NB4 (cell line): ENCODE measurements at regions not wholly inside any gene's neighbourhood (a gene's known extent, or its start where the extent isn't known, plus 50 kb on each side); places are given as distances from the start of the nearest gene placed in this dataset.

ENCODE experiments used
- DNase-seq: peaks from one replicate; pipeline ENCODE4 v3.0.0; 2010; ENCODE audit warnings: low read depth
- H3K4me3 ChIP-seq: one replicate; pipeline ENCODE4 v1.5.1; 2011; ENCODE audit warnings: mild to moderate bottlenecking, low read depth, low read length, moderate library complexity
- MYC ChIP-seq: IDR thresholded peaks from 2 replicates; pipeline ENCODE4 v1.6.1; 2011; ENCODE audit warnings: low read depth, low read length
- POLR2A ChIP-seq: IDR thresholded peaks from 2 replicates; pipeline ENCODE4 v1.6.1; 2011; ENCODE audit warnings: mild to moderate bottlenecking; ENCODE audit not compliant: insufficient read length; ENCODE audit errors: extremely low read depth
- TF ChIP-seq, protein P1 (sequence below): IDR thresholded peaks from one replicate; pipeline ENCODE4 v1.5.1; 2012; ENCODE audit warnings: low read depth, low read length
- TF ChIP-seq, protein P2 (sequence below): IDR thresholded peaks from 2 replicates; pipeline ENCODE4 v1.6.1; 2011; ENCODE audit warnings: low read depth, low read length

DNA sequence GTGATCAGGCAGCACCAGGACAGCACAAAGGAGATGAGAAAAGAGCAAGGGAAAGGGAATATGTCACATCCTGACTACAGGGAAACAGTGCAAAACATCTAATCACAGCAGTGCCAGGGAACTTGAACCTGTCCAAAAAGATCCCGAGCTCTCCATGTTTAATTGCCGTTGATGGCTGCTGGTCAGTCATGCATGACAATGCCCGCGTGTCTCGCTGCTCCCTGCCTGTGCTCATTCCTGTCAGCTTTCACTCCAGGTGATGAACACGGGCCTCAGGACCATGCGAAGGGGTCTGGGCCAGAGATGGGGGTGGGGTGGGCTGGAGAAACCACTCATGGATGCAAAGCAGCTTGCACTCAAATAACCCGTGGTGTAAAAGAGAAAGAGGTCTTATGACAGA, 287.0 kb downstream of the GPATCH2 start:
- TF ChIP-seq, protein P1, sequence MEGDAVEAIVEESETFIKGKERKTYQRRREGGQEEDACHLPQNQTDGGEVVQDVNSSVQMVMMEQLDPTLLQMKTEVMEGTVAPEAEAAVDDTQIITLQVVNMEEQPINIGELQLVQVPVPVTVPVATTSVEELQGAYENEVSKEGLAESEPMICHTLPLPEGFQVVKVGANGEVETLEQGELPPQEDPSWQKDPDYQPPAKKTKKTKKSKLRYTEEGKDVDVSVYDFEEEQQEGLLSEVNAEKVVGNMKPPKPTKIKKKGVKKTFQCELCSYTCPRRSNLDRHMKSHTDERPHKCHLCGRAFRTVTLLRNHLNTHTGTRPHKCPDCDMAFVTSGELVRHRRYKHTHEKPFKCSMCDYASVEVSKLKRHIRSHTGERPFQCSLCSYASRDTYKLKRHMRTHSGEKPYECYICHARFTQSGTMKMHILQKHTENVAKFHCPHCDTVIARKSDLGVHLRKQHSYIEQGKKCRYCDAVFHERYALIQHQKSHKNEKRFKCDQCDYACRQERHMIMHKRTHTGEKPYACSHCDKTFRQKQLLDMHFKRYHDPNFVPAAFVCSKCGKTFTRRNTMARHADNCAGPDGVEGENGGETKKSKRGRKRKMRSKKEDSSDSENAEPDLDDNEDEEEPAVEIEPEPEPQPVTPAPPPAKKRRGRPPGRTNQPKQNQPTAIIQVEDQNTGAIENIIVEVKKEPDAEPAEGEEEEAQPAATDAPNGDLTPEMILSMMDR = no peak
- no peak for TF ChIP-seq POLR2A
- no peak for TF ChIP-seq MYC
- TF ChIP-seq, protein P2, sequence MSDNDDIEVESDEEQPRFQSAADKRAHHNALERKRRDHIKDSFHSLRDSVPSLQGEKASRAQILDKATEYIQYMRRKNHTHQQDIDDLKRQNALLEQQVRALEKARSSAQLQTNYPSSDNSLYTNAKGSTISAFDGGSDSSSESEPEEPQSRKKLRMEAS = no peak
- no peak for DNase-seq
- no peak overlapping the region for H3K4me3 ChIP-seq

DNA sequence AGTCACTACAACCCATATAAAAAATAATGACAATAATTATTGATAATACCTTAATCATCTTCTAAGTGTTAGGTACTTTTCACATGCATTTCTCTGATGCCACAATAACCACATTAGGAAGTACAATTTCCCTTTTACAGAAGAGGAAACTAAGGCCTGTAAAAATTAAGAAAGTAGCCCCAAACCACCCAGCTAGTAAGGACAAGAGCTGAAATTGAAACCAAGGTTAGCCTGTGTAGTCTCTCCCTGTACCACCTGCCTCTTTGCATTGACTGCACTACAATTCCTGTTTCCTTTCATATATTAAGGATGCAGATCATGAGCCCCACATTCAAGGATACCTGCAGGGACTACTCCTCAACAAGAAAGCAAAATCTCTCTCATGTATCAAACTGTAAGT, 288.8 kb downstream of the GPATCH2 start:
- no peak for DNase-seq
- TF ChIP-seq MYC (no peak), POLR2A (no peak)
- TF ChIP-seq, protein P2 = no peak
- TF ChIP-seq, protein P1 = no peak
- no peak overlapping the region for H3K4me3 ChIP-seq

DNA sequence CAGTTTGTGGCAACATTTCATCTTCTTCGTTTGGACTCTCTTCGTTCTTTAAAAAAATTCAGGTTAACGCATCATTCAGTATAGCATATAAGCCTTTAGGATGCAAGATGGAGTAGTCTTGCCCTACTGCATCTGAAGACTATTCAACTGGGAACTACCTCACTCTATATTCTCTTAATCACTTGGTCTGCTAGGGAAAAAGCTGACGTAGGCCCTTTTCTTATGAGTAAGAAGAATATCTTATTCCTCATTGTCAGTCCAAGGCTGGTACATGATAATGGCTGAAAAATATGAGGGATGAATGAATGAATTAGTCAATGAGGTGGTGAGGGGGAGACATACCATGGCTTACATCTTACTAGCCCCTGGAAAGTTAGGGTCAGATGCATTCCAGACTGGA, 294.2 kb downstream of the GPATCH2 start:
- no peak overlapping the region for H3K4me3 ChIP-seq
- no peak for DNase-seq
- TF ChIP-seq, protein P1 = no peak
- TF ChIP-seq, protein P2 = no peak
- TF ChIP-seq MYC (no peak), POLR2A (no peak)

DNA sequence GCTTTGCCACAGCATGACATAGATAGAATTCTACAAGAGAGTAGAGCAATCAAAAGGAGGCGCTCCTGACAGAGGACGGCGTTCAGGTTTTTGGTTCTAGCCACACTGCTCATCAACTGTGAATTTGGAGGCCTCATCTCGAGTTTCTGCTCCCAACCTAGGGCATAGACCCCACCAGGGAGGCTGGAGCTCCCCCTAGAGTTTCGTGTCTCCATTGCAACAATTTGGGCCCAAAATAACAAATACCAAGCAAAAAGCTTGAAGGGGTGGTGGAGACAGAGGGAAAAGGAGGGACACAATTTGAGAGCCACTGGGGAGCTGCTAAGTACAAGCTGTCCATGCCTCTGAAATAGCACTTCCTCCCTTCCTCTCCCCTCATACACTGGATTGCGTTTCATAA, 297.0 kb downstream of the GPATCH2 start:
- DNase-seq = peak; percentile 39
- TF ChIP-seq, protein P2 = no peak
- TF ChIP-seq, protein P1 = peak; percentile 61

DNA sequence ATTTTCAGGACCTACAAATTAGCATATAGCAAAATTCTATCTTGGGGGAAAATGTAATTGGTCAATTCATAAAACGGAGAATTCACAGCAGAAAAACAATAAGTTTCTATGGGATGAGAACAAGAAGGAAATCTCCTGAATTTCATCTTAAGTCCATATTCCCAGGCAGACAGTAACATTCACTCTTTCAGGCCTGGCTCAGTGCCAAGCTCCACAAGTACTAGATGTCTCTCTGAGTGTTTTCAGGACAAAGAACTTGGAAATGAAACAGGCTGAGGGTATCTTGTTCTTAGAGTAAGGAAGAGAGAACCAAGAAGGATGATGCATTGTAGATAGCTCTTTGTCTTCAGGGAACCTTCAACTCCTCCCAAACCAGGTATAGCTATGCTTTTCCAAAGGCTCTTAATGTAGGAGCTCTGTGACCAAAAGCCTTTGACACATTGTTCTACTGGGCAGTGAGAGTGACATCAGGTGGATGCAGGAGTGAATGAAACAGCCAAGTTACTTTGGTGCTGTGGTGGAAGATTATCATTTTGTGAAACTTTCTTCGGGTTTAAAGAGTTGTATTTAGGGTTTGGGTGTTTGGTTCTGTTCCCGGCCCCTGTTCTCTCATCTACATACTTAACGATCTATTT, 298.3 kb downstream of the GPATCH2 start:
- no peak overlapping the region for H3K4me3 ChIP-seq
- no peak for DNase-seq
- TF ChIP-seq POLR2A = no peak
- TF ChIP-seq, protein P1 = no peak
- TF ChIP-seq, protein P2 = no peak
- no peak for TF ChIP-seq MYC

More for the DNA sequence above, 297.0 kb downstream of the GPATCH2 start:
- H3K4me3 ChIP-seq = no peak overlapping the region

DNA sequence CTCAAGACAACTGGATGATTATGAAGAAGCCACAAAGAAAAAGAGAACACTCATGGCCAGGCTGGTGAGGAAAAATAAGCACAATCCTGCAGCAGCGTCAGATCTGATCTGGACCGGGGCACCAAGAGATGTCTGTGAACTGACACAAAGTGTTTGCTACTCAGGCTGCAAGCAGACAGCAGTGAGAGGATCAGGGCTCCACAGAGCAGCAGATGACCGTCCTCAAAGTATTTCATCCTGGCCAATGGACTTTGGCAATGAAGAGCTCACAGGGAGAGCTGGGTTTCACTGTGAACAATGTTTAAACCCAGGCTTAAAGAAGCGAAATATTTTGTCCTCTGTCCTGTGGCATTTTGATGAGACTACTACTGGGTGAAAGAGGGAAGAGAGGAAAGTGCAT, 299.2 kb downstream of the GPATCH2 start:
- TF ChIP-seq, protein P1 = no peak
- TF ChIP-seq MYC (no peak), POLR2A (no peak)
- TF ChIP-seq, protein P2 = no peak
- H3K4me3 ChIP-seq = no peak overlapping the region
- DNase-seq = no peak
